Amniotic stem cell (primary cell): ENCODE measurements at regions not wholly inside any gene's neighbourhood (a gene's known extent, or its start where the extent isn't known, plus 50 kb on each side); places are given as distances from the start of the nearest gene placed in this dataset.
"Not testable (repeated sequence)": the region's sequence is repeated elsewhere in the genome, so short reads cannot be mapped to it uniquely, and the experiment has no call there.

ENCODE experiments used
- DNase-seq: peaks from one replicate; lab custom pipeline; 2025; lab: John Stamatoyannopoulos, UW

DNA sequence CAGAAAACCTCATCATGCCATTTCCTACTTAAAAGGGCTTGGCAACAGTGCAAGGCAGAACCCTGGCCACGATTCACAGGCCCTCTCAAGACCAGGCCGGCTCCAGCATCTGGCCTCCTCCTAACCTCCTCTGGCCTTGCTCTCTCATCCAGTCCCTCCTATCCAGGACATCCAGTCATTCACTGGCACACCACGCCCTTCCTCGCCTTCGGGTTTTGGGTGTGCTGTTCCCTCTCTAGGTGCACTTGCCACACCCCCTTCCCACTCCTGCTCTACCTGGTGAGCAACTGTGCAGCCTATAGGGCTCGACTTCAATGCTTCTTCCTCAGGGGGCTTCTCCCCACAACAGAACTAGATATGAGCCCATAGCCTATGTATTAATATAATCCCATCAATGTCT is 317.1 kb downstream of the ARRDC4 start:
- no peak for DNase-seq

DNA sequence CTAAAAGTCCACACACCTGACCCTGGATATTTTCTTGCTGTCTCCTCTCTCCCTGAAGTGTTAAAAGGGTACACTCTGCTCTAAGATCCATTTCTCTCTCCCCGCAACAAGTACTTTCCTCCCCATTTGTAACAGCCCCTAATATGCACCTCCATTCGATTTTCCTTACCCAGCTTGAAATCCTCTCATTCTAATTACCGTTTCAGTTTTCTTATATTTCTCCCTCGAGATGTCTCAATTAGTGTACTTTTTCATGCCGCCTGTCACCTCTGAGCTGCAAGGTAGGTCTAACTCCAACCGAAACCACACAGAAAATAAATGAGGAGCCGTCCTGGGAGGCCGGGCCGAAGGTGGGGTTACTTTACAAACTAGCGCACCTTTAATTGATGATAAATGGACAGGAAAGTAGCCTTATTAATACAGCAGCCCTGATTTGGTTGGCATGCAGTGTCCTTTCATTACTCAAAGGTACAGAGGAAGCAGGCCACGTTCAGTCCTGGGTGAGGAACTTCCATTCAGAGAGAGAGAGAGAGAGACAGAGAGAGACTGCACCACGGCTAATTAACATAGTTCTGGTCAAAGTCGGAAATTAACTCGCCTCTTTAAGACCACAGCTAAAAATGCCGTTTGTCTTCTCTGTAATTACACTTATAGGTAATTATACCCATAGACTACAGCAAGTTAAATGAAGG is 319.9 kb downstream of the ARRDC4 start:
- no peak for DNase-seq

DNA sequence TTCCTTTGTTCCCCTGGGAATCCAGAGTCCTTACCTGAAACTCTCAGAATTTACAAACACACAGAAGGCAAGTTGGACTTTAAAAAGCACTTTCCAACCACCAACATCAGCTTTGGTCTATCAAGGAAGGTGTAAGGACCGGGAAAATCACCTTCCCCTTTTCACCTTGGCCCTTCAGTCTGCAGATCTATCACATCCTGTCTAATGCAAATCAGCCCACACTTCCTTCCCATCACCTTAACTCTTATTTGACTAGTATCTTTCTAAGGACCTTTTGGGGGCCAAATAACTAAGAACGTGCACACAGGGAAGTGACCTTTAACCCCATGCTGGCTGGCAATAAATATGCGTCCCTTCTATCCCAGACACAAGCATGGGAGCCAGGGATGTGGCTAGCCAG is 320.6 kb downstream of the ARRDC4 start:
- DNase-seq, result no peak

DNA sequence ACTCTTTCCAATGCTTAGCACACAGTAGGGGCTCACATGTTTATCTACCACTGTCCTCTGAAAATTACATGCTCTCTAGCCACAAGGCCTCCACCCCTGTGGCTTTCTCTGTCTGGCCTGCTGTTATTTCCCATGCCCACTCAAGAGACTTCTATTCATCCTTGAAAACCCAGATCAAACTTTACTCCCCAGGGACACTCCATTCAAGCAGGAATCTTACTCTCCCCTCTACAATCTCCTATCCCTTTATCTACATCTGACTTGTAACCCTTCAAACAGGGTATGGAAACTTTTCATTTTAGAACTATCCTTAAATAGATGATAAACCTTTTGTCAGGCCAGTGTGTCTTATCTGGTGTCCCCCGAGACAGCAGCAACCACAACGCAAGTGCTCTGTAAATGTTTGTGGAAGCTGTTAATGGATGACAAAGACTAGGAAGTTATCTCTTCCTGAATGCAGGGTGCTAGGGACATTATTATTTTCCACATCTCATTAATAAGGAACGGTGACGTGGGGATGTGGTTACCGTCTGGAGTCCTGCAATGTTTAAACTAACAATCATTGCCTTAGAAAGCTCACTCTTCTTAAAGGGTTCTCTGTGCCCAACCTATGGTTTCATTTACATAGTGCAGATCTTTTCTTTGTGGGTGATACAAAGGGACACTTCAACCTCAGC is 322.3 kb downstream of the ARRDC4 start:
- no peak for DNase-seq

DNA sequence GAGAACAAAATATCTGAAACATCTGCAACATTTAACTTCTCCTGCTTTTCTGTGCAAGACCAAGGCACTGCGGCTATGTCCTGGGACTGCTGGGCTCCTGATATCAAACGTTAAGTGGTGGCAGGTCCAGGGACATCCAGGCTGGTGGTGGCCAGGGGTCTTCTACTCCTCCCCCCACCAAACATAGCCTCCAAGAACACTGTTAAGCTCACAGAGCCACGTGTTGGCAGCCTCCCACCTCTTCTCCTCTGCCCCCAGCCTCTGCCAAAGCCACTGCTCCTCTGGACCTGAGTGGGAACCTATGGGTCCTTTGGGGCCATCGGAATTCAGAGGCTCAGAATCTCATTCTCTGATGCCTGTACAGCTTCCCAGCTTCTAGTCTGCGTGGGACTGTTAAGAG is 325.7 kb downstream of the ARRDC4 start:
- DNase-seq, result no peak

DNA sequence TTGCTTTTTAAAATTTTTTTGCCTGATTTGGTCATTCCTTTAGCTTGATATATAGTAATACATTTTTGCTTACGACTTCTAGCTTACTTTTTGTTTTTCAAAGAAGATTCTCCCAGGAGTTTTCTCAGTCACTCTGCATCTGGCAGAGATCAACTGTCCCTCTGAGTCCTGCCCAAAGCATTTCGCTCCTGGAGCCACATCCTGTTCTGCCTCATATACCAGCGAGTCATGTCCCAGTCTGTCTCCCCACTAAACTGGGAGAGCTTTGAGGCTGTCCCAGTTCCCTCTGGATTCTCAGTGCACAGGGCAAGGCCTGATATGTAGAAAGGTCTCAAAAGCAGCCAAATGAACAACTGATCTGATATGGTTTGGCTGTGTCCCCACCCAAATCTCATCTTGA is 326.3 kb downstream of the ARRDC4 start:
- DNase-seq, result no peak

DNA sequence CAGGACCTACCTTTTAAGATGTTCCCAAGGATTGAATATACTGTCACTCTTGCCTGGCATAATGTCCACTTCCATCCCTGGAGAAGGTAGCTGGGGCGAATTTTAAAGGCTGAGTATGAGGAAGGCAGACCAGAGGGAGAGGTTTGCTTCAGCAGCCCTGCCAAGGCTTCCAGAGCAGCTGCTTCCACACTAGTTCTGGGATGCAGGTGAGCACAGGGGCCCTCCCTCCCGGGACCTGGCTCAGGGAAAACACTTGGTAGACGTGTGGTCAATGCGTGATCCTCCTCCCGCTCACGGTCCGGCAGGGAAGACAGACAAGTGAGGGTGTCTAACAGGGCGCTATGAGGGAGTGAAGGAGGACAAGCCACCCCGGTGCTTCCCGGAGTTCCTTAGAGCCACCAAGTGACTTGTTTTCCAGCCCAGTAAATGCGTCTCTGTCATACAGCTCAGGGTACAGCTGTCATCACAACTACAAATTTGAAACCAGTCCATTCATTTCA is 327.6 kb downstream of the ARRDC4 start:
- no peak for DNase-seq

DNA sequence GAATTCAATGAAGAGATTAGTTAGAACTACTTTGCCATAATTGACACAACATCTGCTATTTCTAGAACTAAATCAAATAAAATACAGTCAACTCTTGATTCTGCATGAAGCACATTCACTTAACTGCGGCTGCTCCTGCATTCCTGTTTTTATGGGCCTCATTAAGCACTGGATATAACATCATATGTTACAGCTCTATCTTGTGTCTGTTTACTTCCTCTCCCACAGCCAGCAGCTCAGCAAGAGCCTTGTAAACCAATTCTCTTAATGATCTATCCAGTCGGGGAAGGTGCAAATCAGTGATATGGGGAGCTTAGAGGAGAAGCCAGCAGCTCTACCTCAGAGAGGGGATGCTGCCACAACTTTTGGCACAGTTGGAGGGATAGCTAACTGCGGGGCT is 329.2 kb downstream of the ARRDC4 start:
- DNase-seq, result no peak

DNA sequence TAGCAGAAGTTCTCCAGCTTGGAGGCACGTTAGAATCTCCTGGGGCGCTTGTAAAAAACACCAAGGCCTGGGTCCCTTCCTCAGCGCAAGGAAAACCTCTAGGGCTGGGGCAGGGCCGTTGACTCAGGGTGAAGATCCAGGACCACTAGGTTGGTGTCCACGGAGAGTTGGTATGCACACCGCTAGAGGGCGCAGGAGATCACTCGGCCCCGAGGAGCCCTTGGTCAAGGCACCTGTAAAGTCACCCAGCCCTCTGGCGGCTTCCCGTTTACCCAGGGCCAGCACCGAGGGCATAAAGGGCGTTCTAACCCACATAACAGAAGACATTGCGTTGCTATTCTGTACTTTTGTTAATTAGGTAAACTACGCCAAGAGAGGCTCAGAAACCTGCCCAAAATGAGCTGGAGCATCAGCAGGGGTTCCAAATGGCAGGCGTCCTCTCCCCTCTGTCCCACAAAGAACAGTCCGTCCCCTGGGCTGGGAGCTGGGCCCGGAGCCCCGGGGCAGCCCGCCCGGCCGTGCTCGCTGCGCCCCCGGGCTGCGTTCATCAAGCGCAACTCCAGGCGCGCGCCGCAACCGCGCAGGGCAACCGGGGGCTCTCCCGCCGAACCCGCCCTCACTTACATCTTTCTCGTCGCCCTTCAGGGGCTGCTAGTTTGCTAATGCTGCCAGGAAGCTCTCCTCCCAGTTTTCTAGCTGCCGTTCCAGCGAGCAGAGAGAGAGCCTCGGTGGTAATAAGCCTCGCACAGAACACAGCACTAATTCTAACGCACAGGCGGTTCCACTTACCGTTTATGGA is 332.1 kb downstream of the ARRDC4 start:
- DNase-seq, result no peak

DNA sequence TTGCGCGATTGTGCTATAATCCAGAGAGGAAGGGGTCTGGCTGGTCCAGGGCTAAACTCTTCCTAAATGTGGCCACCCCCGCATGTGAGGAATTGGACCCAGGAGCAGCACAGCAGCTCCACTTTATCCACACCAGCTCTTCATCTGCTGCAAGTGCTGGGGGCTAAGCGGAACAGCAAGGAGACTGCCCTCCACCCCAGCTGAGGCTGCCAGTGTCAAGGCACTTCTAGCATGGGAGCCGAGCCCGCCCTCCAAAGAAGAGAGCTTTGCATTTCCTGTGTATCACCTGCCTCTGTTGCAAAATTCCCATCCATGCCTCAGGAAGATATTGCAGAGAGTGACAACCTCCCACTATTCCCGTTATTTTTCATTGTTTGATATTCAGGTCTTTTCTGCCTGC is 333.6 kb downstream of the ARRDC4 start:
- no peak for DNase-seq

DNA sequence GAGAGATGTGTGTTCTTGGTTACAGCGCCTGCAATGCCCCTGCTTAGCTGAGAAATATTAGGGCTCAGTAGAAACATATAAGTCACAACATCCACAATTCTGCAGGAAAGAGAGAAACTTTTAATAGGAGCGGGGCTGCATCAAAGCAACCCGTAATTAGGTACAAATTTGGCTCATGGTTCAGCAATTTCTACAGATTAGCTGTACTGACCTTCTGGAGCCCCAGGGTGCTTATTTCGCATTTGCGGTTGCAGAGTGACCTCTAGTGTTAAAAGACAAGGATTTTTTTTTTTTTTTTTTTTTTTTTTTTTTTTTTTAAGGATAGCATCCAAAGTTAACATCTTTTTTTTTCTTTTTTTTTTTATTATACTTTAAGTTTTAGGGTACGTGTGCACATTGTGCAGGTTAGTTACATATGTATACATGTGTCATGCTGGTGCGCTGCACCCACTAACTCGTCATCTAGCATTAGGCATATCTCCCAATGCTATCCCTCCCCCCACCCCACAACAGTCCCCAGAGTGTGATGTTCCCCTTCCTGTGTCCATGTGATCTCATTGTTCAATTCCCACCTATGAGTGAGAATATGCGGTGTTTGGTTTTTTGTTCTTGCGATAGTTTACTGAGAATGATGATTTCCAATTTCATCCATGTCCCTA is 334.7 kb downstream of the ARRDC4 start:
- DNase-seq, result not testable (repeated sequence)

DNA sequence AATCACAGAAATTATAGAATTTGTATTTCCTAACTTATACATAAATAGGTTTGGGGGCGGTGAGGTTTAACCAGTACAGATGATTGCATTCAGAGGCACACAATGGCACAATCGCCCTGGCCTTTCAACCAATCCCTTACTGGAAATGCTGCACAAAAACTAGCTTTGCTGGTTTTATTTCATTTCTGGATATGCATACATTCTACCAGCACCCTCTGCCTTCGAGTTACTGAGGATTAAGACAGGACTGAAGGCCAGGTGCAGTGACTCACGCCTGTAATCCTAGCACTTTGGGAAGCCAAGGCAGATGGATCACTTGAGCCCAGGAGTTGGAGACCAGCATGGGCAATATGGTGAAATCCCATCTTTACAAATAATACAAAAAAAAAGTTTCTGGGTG is 336.1 kb downstream of the ARRDC4 start:
- DNase-seq, result no peak

DNA sequence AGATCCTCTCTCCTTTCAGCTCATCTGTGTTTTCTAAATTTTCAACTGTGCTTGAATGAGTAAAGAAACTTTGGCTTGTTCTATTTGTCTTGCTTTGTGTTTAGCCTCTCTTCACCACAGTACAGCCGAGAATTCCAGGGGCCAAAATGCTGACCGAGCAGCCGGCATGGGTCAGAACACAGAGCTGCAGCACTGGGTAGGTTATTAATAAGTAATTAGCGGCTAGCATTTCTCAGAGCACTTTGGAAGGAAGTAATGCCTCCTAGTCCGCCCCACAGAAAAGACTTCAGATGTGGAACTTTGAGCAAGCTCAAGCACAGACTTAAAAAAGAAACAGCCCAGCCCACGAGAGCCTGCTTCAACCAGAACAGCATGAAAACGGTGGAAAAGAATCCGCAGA is 343.9 kb downstream of the ARRDC4 start:
- no peak for DNase-seq

DNA sequence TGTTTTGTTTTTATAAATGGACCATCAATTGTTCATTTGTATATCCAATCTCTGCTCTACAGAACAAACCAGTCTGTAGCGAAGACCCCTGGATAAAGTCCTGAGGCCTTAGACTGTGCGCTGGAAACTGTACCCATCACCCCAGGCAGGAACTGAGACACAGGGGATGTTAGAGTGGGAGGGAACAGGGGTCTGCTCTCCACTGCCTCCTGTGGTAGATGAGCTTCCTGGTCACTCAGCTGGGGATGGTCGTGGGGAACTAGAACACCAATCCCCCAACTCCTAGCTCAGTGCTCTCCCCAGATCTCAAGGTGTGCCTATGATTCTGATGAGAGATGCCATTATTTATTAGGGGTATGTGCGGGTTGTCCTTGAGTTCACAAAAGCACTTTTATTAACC is 340.2 kb upstream of the IGF1R start:
- no peak for DNase-seq

DNA sequence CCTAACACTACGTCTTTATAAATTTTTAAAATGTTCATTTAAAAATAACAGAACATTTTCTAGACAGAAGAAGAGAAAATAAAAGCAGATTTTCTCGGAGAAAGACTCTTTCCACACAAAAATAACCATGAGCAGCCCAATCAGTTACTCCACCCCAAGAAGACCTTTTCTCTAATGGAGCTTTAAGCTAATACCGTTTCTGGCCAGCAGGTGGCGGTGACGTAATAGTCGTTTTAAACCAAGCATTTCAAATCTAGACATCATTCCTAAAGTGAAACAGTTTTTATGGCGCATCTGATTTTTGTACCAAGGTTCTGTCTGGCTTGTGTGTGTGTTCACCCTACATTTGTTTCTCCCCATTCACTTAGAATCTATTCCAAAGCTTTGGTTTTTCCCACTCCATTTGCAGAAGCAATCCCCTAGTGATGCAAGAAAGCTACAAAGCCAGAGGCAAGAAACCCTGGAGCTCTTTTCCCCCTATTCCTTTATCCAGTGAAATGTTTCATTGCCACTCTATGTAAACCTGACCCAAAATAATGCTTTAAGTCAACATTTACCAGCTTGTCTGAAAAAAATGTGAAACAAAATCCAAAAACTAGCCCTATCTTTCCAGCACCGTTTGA is 336.7 kb upstream of the IGF1R start:
- peak; percentile 26 for DNase-seq

DNA sequence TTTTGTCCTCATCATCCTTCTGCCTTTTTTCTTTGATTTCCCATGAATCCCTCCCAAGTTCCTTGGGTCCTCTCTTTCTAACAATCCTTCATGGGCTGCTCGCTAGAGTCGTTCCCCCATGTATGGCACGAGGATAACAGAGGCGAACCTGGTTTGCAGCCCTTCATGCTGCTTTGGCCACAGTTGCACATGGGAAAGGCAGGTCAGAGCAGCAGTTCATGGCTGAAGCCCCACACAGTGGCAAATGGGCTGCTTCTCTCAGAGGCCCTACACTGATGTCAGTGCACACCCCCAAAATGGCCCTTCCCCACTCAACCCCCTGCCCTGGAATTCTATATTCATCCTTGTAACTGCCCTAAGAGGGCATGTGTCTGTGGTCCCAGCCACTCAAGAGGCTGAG is 335.4 kb upstream of the IGF1R start:
- DNase-seq, result no peak

DNA sequence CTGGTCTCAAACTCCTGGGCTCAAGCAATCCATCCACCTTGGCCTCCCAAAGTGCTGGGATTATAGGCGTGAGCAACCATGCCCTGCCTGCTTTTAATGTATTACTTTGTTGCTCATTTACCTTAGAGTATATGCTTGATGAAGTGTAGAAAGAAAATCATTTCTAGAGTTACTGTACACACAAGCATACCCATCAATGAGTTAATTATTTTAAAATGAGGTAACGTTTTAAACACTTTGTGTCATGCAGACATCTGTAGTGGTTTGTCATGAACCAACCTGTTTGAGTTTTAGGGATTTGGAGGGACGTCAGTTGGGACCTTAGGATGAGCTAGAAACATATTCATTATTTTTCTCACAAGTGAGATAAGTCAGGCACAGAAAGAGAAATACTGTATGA is 332.4 kb upstream of the IGF1R start:
- DNase-seq, result no peak

DNA sequence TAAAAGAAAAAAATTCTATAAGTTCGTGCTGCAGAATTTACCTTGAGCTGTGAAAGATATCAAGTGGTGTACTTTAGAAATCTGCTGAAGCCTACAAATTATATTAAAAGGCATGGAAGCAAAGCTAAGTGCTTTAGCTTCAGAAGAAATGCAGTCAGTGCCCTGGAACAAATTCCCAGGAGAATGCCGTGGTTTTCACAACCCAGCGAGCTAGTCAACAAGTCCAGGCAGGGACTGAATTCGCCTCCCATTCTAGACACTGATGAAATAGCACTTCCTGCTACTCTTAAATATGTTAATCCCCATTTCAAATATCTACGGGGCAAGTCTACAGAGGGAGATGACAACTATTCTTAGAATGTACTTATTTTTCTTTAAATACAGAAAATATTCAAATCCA is 326.4 kb upstream of the IGF1R start:
- no peak for DNase-seq

DNA sequence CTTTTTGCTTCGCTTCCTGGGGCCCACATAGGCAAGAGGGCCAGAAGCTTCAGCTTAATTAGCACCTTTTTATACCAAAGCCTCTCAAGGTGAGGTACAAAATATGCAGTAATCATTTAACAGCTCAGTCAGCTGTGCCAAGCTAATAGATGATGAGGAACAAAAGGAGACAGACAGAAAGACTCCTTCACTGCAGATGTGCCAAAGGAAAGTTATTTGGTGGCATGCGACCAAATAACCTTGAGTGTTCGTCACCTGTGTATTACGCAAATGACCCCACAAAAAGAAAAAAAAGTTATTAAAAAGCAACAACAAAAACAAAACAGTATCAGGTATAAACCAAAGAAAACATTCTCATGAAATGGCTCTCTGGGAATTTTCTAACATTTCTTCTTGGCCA is 325.8 kb upstream of the IGF1R start:
- DNase-seq, result no peak

DNA sequence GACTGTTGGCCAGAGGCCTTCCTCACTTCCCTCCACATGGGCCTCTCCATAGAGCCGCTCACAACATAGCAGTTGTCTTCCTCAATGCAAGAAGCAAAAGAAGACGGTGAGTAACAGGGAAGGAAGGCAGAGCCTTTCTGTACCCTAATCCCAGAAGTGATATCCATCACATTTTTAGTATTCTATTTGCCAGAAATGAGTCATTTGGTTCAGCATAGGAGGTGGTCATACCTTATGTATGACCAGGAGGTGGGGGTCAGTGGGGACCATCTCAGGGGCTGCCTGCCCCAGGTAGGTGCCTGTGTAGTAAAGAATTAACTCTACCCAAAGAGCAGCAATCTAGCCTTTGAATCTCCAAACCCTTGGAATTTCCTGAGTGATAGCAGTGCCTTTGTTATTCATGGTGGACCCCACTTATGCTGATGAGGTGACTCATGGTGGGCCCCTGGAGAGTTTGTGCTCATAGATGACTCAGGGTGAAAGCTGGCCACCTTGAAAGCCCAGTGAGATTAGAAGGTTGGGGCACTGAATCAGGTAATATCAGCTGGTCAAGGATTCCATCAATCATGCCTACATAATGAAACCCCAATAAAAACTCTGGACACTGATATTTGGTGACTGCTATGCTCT is 323.9 kb upstream of the IGF1R start:
- DNase-seq, result no peak

DNA sequence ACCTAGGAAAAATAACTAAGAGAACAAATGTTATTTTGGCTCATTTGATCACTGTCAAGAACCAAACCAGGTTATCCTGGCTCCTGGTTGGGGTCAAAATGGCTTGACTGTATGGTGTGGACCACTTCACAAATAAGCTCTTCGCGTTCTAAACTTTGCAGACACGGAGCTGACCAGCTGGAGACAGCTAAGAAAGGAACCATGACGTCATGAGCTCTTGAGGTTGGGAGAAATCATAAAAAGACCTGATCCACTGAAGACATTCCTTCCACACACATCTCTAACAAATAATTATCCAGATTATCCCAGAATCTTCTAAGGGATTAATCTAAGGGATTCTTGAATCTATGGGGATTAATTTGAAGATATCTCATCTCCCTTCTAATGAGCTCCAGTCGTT is 321.5 kb upstream of the IGF1R start:
- no peak for DNase-seq

DNA sequence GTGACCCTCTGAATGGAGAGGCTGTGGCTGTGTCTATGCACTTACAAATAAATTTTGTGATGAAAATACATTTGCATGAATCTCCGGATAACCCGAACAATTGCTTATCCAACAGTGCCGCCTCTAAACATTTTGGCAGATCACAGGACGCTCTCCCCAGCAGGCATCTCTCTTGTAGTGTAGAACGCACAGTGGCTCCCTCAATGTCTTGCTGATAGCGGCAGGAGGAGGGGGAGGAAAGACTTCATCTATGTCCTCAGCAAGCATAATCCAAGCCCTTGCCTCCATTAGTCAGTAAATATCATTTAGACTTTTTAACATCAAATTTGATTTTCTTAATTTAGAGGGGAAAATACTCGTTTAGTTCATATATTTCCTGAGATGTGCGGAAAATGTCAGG is 318.1 kb upstream of the IGF1R start:
- no peak for DNase-seq
